Colonic mucosa (tissue), 4 donors: ENCODE measurements at regions not wholly inside any gene's neighbourhood (a gene's known extent, or its start where the extent isn't known, plus 50 kb on each side); places are given as distances from the start of the nearest gene placed in this dataset.
"Not testable (repeated sequence)": the region's sequence is repeated elsewhere in the genome, so short reads cannot be mapped to it uniquely, and the experiment has no call there.

ENCODE experiments used
- DNase-seq: peaks from one replicate; pipeline ENCODE4 v3.0.0-alpha.2; 2020
- H3K27ac ChIP-seq: fragments of 200-600 bp; one replicate; pipeline ENCODE4 v1.8.0; 2021
- H3K27me3 ChIP-seq: fragments of 200-600 bp; one replicate; pipeline ENCODE4 v1.8.0; 2021
- H3K36me3 ChIP-seq: fragments of 200-600 bp; one replicate; pipeline ENCODE4 v1.8.0; 2021
- H3K4me1 ChIP-seq: fragments of 200-600 bp; one replicate; pipeline ENCODE4 v1.8.0; 2021; ENCODE audit warnings: mild to moderate bottlenecking
- H3K4me3 ChIP-seq: fragments of 200-600 bp; one replicate; pipeline ENCODE4 v1.8.0; 2021
- H3K9ac ChIP-seq, 2 donors: one replicate each; pipeline ENCODE4 v1.7.0; 2013; ENCODE audit warnings: control low read depth in 2 of 2, low read depth in 2 of 2, low read length in 2 of 2
- H3K9me3 ChIP-seq: fragments of 200-600 bp; one replicate; pipeline ENCODE4 v1.8.0; 2021
- intact Hi-C: fragments of 100-400 bp; cut with DNase I; formaldehyde crosslinking; loops from one replicate; pipeline ENCODE4 v1.14.1; 2022
- TF ChIP-seq, protein P1 (sequence below): fragments of 200-600 bp; IDR thresholded peaks from one replicate; pipeline ENCODE4 v1.8.0; 2022; ENCODE audit warnings: antibody characterized with exemption, mild to moderate bottlenecking
- donor health status: healthy.
- donor health status: DM: no; HTN: no; CAD: no.
- donor health status: DM: no; HTN: no; CAD: no.

GRCh38 chr5:87732875-87733768 is 320.4 kb upstream of the CCNH start:
- TF ChIP-seq, protein P1, sequence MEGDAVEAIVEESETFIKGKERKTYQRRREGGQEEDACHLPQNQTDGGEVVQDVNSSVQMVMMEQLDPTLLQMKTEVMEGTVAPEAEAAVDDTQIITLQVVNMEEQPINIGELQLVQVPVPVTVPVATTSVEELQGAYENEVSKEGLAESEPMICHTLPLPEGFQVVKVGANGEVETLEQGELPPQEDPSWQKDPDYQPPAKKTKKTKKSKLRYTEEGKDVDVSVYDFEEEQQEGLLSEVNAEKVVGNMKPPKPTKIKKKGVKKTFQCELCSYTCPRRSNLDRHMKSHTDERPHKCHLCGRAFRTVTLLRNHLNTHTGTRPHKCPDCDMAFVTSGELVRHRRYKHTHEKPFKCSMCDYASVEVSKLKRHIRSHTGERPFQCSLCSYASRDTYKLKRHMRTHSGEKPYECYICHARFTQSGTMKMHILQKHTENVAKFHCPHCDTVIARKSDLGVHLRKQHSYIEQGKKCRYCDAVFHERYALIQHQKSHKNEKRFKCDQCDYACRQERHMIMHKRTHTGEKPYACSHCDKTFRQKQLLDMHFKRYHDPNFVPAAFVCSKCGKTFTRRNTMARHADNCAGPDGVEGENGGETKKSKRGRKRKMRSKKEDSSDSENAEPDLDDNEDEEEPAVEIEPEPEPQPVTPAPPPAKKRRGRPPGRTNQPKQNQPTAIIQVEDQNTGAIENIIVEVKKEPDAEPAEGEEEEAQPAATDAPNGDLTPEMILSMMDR = no peak
- H3K4me1 ChIP-seq = no peaks in the 10 kb centered on the region
- H3K27me3 ChIP-seq = no peaks in the 10 kb centered on the region
- no peak overlapping the region for H3K4me3 ChIP-seq
- no peaks in the 10 kb centered on the region for H3K9me3 ChIP-seq
- intact Hi-C loops = no loop called here
- DNase-seq = no peak
- H3K36me3 ChIP-seq = no peaks in the 10 kb centered on the region
- H3K9ac ChIP-seq = no peak overlapping the region
- H3K27ac ChIP-seq = no peak overlapping the region

DNA sequence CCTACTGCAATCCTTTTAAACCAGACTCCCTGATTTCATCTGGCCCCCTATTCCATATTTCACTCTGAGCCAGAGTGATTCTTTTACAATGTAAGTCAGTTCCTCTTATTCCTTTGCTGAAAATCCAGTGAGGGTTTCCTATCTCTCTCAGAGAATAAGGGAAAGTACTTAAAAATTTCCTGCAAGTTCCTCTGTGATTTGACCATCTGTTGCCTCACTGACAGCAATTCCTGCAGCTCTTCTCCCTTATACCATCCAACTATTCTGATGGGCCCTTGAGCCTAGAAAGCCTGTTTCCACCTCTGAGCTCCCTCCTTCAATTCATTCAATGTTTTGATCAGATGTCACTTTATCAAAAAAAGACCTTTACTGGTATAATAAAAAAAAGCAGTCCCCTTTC is 317.1 kb upstream of the CCNH start:
- no peak for DNase-seq
- Histone ChIP-seq H3K9me3 (no peaks in the 10 kb centered on the region), H3K27me3 (no peaks in the 10 kb centered on the region), H3K36me3 (no peaks in the 10 kb centered on the region), H3K4me1 (no peaks in the 10 kb centered on the region), H3K9ac (no peak overlapping the region), H3K4me3 (no peak overlapping the region), H3K27ac (no peak overlapping the region)
- intact Hi-C loops = no loop called here
- TF ChIP-seq, protein P1 = no peak

DNA sequence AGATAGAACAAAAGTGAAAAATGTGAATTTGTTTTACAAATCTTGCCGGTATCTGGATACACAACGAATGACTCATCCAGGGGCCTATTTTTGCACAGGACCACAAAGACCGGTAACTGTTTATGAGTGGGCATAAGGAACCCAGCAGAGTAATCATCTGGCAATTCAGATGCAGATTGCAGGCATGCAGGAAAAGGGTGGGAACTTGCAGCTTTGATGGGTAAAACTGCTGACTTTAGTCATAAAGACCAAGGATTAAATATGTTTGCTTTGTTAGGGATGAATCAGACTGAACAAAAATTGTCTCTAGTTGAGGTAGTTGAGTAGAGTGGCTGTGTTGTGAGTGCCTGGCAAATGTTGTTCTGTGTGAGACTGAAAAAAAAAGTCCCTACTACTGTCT is 309.6 kb upstream of the CCNH start:
- Histone ChIP-seq H3K27me3 (no peaks in the 10 kb centered on the region), H3K4me3 (no peak overlapping the region), H3K36me3 (no peaks in the 10 kb centered on the region), H3K9ac (no peak overlapping the region), H3K4me1 (no peaks in the 10 kb centered on the region), H3K27ac (no peak overlapping the region), H3K9me3 (no peaks in the 10 kb centered on the region)
- no peak for DNase-seq
- intact Hi-C loops = no loop called here
- TF ChIP-seq, protein P1 = no peak

DNA sequence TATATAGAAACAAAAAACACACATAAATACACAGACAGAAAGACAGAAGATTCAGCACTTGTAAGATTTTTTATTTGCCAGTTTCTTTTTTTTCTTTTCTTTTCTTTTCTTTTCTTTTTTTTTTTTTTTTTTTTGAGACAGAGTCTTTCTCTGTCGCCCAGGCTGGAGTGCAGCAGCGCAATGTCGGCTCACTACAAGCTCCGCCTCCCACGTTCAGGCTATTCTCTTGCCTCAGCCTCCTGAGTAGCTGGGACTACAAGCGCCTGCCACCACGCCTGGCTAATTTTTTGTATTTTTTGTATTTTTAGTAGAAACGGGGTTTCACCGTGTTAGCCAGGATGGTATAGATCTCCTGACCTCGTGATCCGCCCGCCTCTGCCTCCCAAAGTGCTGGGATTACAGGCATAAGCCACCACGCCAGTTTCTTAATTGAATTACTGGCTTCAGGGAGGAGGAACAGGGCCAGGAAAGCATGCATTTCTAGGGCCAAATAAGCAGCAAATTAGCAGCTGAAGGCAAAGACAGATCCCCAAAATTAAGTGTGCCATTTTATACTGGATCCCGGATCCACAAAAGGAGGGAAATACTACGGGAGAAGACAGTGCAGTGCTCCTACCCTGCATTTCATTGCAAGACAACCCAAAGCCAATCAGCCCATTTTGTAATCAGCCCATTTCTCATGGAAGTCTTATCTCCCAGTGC is 305.6 kb upstream of the CCNH start:
- H3K9me3 ChIP-seq, intact Hi-C loops, H3K27ac ChIP-seq: not testable (repeated sequence)

GRCh38 chr5:87717761-87718160 is 305.0 kb upstream of the CCNH start:
- no peak overlapping the region for H3K9ac ChIP-seq

More for the DNA sequence above, 305.6 kb upstream of the CCNH start:
- not testable (repeated sequence) for H3K36me3 ChIP-seq, H3K4me3 ChIP-seq, H3K4me1 ChIP-seq, DNase-seq, H3K27me3 ChIP-seq, H3K9ac ChIP-seq

More at GRCh38 chr5:87717761-87718160, 305.0 kb upstream of the CCNH start:
- Histone ChIP-seq H3K4me3 (no peak overlapping the region), H3K36me3 (no peaks in the 10 kb centered on the region), H3K27ac (no peak overlapping the region), H3K4me1 (no peaks in the 10 kb centered on the region), H3K9me3 (no peaks in the 10 kb centered on the region), H3K27me3 (no peaks in the 10 kb centered on the region)
- intact Hi-C loops = no loop called here
- TF ChIP-seq, protein P1 = no peak
- DNase-seq = no peak
